ENCODE measurements at regions not wholly inside any gene's neighbourhood (a gene's known extent, or its start where the extent isn't known, plus 50 kb on each side); places are given as distances from the start of the nearest gene placed in this dataset.
"Not testable (repeated sequence)": the region's sequence is repeated elsewhere in the genome, so short reads cannot be mapped to it uniquely, and the experiment has no call there.

- no peak for DNase-seq
Measured at GRCh38 chr3:4030624-4031023, 231.4 kb downstream of the LRRN1 start.

GRCh38 chr3:4033296-4033695 lies 234.1 kb downstream of the LRRN1 start:
- no peak for DNase-seq

- no peak for DNase-seq
Measured at GRCh38 chr3:4036046-4036445, 236.8 kb downstream of the LRRN1 start.

- no peak for DNase-seq
Measured at GRCh38 chr3:4038351-4038750, 239.1 kb downstream of the LRRN1 start.

- DNase-seq: no peak
Measured at GRCh38 chr3:4042070-4042469, 242.8 kb downstream of the LRRN1 start.

GRCh38 chr3:4042869-4043268 lies 243.6 kb downstream of the LRRN1 start:
- DNase-seq: no peak

- DNase-seq: no peak
Measured at GRCh38 chr3:4043867-4044575, 244.8 kb downstream of the LRRN1 start.

- DNase-seq: no peak
Measured at GRCh38 chr3:4044619-4045018, 245.4 kb downstream of the LRRN1 start.

GRCh38 chr3:4045756-4046155 lies 246.5 kb downstream of the LRRN1 start:
- DNase-seq: no peak

GRCh38 chr3:4047366-4047765 lies 248.1 kb downstream of the LRRN1 start:
- DNase-seq: no peak

- no peak for DNase-seq
Measured at GRCh38 chr3:4052706-4053105, 250.5 kb upstream of the SETMAR start.

- DNase-seq: no peak
Measured at GRCh38 chr3:4053975-4054374, 249.2 kb upstream of the SETMAR start.

- no peak for DNase-seq
Measured at GRCh38 chr3:4060064-4060463, 243.1 kb upstream of the SETMAR start.

GRCh38 chr3:4060603-4061002 lies 242.6 kb upstream of the SETMAR start:
- no peak for DNase-seq

GRCh38 chr3:4061195-4061594 lies 242.0 kb upstream of the SETMAR start:
- DNase-seq: no peak

- no peak for DNase-seq
Measured at GRCh38 chr3:4061783-4062360, 241.3 kb upstream of the SETMAR start.

- DNase-seq: no peak
Measured at GRCh38 chr3:4062621-4063020, 240.5 kb upstream of the SETMAR start.

- no peak for DNase-seq
Measured at GRCh38 chr3:4063916-4064574, 239.1 kb upstream of the SETMAR start.

GRCh38 chr3:4065085-4065484 lies 238.1 kb upstream of the SETMAR start:
- no peak for DNase-seq

- no peak for DNase-seq
Measured at GRCh38 chr3:4065554-4065953, 237.6 kb upstream of the SETMAR start.

- DNase-seq: no peak
Measured at GRCh38 chr3:4067893-4068292, 235.3 kb upstream of the SETMAR start.

- DNase-seq: no peak
Measured at GRCh38 chr3:4069796-4070195, 233.4 kb upstream of the SETMAR start.

- peak; percentile 27 for DNase-seq
Measured at GRCh38 chr3:4071481-4072184, 231.5 kb upstream of the SETMAR start.

- not testable (repeated sequence) for DNase-seq
Measured at GRCh38 chr3:4077278-4077677, 225.9 kb upstream of the SETMAR start.
